Hepatocyte (in vitro differentiated cells): ENCODE measurements at regions not wholly inside any gene's neighbourhood (a gene's known extent, or its start where the extent isn't known, plus 50 kb on each side); places are given as distances from the start of the nearest gene placed in this dataset.

Experiments used
- CTCF ChIP-seq: fragments of 200-600 bp; sonication (generic); IDR thresholded peaks from 2 replicates; pipeline ENCODE4 v1.5.1; 2016; ENCODE audit warnings: antibody characterized with exemption, mild to moderate bottlenecking; ENCODE audit not compliant: poor library complexity
- EZH2 ChIP-seq: fragments of 200-600 bp; sonication (generic); IDR thresholded peaks from 2 replicates; pipeline ENCODE4 v1.6.1; 2016; ENCODE audit warnings: antibody characterized with exemption, mild to moderate bottlenecking, borderline replicate concordance
- EZH2phosphoT487 ChIP-seq: fragments of 200-600 bp; sonication (generic); IDR thresholded peaks from one replicate; pipeline ENCODE4 v1.6.1; 2018; ENCODE audit warnings: antibody characterized with exemption, mild to moderate bottlenecking, low read depth, moderate library complexity; ENCODE audit not compliant: unreplicated experiment, severe bottlenecking

GRCh38 chr1:50349242-50349565 is 74.0 kb downstream of the DMRTA2 start:
- TF ChIP-seq CTCF (no peak), EZH2 (no peak), EZH2phosphoT487 (no peak)
